ENCODE measurements at regions not wholly inside any gene's neighbourhood (a gene's known extent, or its start where the extent isn't known, plus 50 kb on each side); places are given as distances from the start of the nearest gene placed in this dataset.

- Histone ChIP-seq H3K4me1 (no peaks in the 10 kb centered on the region), H3K4me3 (no peak overlapping the region), H3K36me3 (no peaks in the 10 kb centered on the region), H3K27me3 (no peaks in the 10 kb centered on the region), H3K9me3 (no peaks in the 10 kb centered on the region), H3K27ac (no peak overlapping the region)
- WGBS, 4 donors: 71 to 91% (median 83%) methylated on average over 3 of the region's 3 CpGs
- TF ChIP-seq POLR2A (IDR thresholded peaks at IDR 0.05) (no peak), CTCF (IDR thresholded peaks at IDR 0.05) (no peak)
- no peak for DNase-seq
- no peak for ATAC-seq
- intact Hi-C loops (cut with DNase I): no loop called here
These were observed 155.6 kb downstream of the BTC start for GRCh38 chr4:74638689-74639088.

GRCh38 chr4:74640111-74640903 is 154.0 kb downstream of the BTC start:
- Histone ChIP-seq H3K27me3 (no peaks in the 10 kb centered on the region), H3K36me3 (no peaks in the 10 kb centered on the region), H3K27ac (no peak overlapping the region), H3K4me1 (no peaks in the 10 kb centered on the region), H3K9me3 (peaks cover 0 to 6% (median 0%) of the 10 kb centered on the region in 12 donors), H3K4me3 (no peak overlapping the region)
- TF ChIP-seq POLR2A (IDR thresholded peaks at IDR 0.05) (no peak), CTCF (IDR thresholded peaks at IDR 0.05) (no peak)
- WGBS, 4 donors: 83 to 87% (median 86%) methylated on average over 4 of the region's 4 CpGs
- ATAC-seq: no peak
- DNase-seq: no peak
- intact Hi-C loops (cut with DNase I): no loop called here

GRCh38 chr4:74642006-74642405 is 152.3 kb downstream of the BTC start:
- TF ChIP-seq POLR2A (IDR thresholded peaks at IDR 0.05) (no peak), CTCF (IDR thresholded peaks at IDR 0.05) (no peak)
- Histone ChIP-seq H3K4me3 (no peak overlapping the region), H3K27me3 (peaks cover 0 to 4% (median 0%) of the 10 kb centered on the region in 9 donors), H3K9me3 (peaks cover 0 to 7% (median 0%) of the 10 kb centered on the region in 12 donors), H3K27ac (no peak overlapping the region), H3K36me3 (no peaks in the 10 kb centered on the region), H3K4me1 (no peaks in the 10 kb centered on the region)
- DNase-seq: no peak
- intact Hi-C loops (cut with DNase I): no loop called here
- 41 to 61% (median 53%) methylated on average over 1 of the region's 1 CpG for WGBS, 4 donors
- no peak for ATAC-seq

- Histone ChIP-seq H3K36me3 (no peaks in the 10 kb centered on the region), H3K27me3 (peaks cover 0 to 4% (median 0%) of the 10 kb centered on the region in 9 donors), H3K4me3 (no peak overlapping the region), H3K9me3 (peaks cover 0 to 7% (median 0%) of the 10 kb centered on the region in 12 donors), H3K4me1 (no peaks in the 10 kb centered on the region), H3K27ac (no peak overlapping the region)
- WGBS, 4 donors: 74 to 81% (median 79%) methylated on average over 1 of the region's 1 CpG
- no peak for TF ChIP-seq CTCF (IDR thresholded peaks at IDR 0.05)
- no peak for DNase-seq
- ATAC-seq: no peak
- intact Hi-C loops (cut with DNase I): no loop called here
These were observed 145.1 kb downstream of the BTC start for GRCh38 chr4:74649193-74649592.

Data from heart left ventricle (tissue), 16 donors.